ENCODE measurements at regions not wholly inside any gene's neighbourhood (a gene's known extent, or its start where the extent isn't known, plus 50 kb on each side); places are given as distances from the start of the nearest gene placed in this dataset.

DNA sequence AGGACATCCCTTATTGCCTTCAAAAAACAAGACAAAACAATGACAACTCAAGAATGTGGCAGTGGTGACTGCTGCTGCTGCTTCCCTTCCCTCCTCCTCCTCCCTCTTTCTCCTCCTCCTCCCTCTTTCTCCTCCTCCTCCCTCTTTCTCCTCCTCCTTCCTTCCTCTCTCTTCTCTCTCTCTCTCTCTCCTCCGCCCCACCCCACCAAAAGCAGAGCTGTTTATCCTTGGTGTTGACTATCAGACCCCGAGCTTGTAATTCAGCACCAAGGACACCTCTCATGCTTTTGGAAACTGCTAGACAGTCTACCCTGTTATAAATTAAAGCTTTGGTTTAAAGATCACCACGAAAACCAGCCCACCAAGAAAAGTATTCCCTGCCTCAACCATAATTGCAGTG lies 72.4 kb upstream of the IFNAR2 start:
- ATAC-seq = no peak

DNA sequence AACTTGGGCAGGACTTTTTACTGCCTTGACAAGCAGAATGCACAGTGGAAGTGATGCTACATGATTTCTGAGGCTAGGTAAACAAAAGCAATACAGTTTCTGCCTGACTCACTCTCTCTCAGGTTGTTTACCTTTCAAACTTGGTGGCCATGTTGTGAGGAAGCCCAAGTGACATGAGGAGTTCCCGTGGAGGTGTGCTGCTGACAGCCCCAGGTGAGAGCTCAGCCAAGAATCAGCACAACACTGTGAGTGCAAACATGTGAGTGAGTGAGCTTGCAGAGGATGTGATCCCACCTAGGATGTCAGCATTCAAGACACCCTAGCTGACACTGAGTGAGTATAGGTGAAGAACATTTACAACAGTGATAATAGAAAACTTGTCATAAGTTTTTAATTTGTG lies 71.1 kb upstream of the IFNAR2 start:
- ATAC-seq = no peak

DNA sequence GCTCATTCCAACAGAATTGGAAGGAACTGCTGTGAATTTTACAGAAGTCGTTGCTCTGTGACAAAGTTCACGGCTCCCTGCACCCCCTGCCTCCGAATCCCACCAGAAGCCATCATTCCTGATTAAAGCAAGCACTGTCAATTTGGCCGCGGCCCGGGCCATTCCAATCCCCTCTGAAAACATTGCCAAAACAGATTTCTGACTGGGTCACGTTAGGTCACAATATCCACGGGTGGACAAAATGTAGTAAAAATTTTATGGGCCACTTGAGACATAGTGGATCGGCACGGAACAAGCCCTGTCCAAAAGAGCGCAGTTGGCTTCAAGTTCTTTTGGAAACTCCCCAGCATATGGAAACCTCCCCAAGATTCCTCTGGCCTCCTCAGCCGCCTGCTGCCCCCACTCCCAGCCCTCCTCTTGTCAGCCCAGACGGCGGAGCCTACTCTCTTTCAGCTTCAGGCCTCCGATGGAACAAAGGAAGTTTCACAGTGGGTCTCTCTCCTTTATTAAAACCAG lies 67.2 kb upstream of the IFNAR2 start:
- ATAC-seq = no peak

DNA sequence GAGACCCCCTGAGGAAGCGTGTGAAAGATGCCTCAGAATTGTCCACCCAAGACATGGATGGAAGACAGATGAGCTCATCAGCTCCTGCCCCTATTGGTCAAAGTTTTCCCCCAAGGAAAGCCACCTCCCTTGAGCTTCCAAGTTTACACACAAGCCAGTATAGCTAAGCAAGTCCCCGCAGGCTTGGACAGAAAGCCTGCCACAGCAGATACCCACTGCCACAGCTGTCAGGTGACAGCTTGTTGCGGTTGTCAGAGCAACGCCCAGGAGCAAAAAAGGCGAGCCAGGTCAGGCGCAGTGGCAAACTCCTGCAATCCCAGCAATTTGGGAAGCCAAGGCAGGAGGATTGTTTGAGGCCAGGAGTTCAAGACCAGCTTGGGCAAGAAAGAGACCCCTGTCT lies 60.9 kb upstream of the IFNAR2 start:
- ATAC-seq = no peak

DNA sequence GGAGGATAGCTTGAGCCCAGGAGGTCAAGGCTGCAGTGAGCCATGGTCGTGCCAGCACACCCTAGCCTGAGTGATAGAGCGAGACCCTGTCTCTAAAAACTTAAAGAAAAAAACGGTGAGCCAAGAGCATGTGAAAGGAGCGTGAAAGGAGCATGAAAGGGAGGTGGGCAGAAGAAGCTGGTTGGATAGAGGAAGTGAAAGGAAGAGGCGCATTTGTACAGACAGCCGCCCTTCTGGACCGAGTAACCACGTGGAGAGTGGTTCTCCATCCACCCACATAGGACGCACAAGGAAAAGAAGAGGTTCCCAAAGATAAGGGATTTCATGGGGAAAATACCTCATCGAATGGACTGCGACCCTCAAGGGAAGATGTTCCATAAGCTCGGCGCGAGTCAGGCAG lies 60.4 kb upstream of the IFNAR2 start:
- ATAC-seq = no peak

DNA sequence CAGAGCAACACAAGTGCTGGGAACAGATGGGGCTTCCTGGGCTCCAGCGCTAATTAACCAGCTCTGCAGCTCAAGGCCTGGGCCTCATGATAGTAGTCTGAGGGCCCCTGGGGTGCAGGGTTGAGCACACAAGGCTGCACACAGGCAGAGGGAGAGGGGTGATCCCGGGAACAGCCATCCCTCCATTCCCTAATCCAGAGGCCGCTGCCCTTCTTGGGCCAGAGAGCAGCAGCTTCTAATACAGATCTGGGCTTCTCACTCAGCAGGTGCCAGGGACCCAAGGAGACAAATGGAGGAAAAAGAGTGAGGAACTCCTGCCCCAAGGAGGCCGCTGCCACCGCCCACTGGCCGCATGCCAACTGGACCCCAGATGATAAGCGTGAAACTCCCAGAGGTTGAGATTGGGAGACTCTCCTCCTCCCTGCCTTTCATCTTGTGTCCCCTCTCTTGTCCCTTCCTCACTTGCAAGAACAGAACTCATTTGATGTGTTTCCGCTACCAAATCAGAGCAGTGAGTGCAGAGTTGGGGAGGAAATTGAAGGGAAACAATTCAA lies 58.0 kb upstream of the IFNAR2 start:
- no peak for ATAC-seq

DNA sequence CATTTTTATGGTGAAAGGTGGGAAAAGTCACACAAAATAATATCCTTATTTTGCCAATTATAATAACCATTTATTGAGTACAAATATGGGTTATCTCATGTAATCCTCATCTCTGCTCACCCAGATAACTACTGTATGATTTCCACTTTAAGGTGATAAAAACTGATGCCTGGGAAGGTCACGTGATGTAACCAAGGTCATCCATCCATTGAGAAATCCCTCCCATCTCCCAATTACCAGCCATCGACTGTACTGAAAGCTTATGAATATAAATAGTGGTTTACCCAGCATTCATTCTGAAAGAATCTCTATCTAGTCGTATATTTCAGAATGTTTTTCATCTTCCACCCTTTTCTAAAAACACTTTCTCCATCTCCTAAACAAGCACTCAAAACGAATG lies 55.0 kb upstream of the IFNAR2 start:
- no peak for ATAC-seq
